GM23338 (cell line): ENCODE measurements at regions not wholly inside any gene's neighbourhood (a gene's known extent, or its start where the extent isn't known, plus 50 kb on each side); places are given as distances from the start of the nearest gene placed in this dataset.

ENCODE experiments used
- CREB1 ChIP-seq: fragments of 250-450 bp; sonication (Bioruptor Pico); IDR thresholded peaks from 2 replicates; pipeline ENCODE4 v1.5.0; 2020; ENCODE audit warnings: low read depth, mild to moderate bottlenecking, moderate library complexity
- CTCF ChIP-seq, 2 experiments: fragments of 200-600 bp in 1 of 2; sonication (generic) in 1 of 2; conservative IDR thresholded peaks; 2 replicates each; pipeline versions ENCODE4 v1.5.1 to v1.6.1; 2016 to 2017; ENCODE audit warnings: antibody characterized with exemption in 2 of 2, low read depth in 2 of 2, mild to moderate bottlenecking in 2 of 2, moderate library complexity in 1 of 2
- EZH2 ChIP-seq: fragments of 200-600 bp; sonication (generic); IDR thresholded peaks from one replicate; pipeline ENCODE4 v1.8.0; 2017; ENCODE audit warnings: antibody characterized with exemption, mild to moderate bottlenecking, low read depth; ENCODE audit not compliant: unreplicated experiment
- POLR2AphosphoS5 ChIP-seq: IDR thresholded peaks from 2 replicates; pipeline ENCODE4 v1.6.1; 2016; ENCODE audit warnings: antibody characterized with exemption, low read depth

- TF ChIP-seq CTCF (conservative IDR thresholded peaks at IDR 0.05; ENCODE audit: low read depth in 2 of 2) = no peak
- no peak for TF ChIP-seq CREB1
- TF ChIP-seq EZH2 = no peak
- TF ChIP-seq POLR2AphosphoS5 = no peak
Measured at GRCh38 chr4:117239434-117239833, 154.1 kb upstream of the TRAM1L1 start.
